H9 (cell line): ENCODE measurements at regions not wholly inside any gene's neighbourhood (a gene's known extent, or its start where the extent isn't known, plus 50 kb on each side); places are given as distances from the start of the nearest gene placed in this dataset.

Experiments
- DNase-seq: peaks from one replicate; pipeline ENCODE4 v3.0.0-alpha.2; 2017
- H2AFZ ChIP-seq: one replicate; pipeline ENCODE4 v1.6.1; 2013; ENCODE audit warnings: mild to moderate bottlenecking, low read length, control low read depth, moderate library complexity
- H2AK5ac ChIP-seq: 2 replicates; pipeline ENCODE4 v1.6.1; 2013; ENCODE audit warnings: low read length, control low read depth, mixed read lengths; ENCODE audit not compliant: insufficient read length
- H2BK120ac ChIP-seq: one replicate; pipeline ENCODE4 v1.6.1; 2013; ENCODE audit warnings: low read depth, mild to moderate bottlenecking, low read length, control low read depth, inconsistent platforms; ENCODE audit not compliant: poor library complexity, severe bottlenecking
- H2BK12ac ChIP-seq: 2 replicates; pipeline ENCODE4 v1.6.1; 2013; ENCODE audit warnings: low read length, control low read depth, mixed read lengths, low read depth; ENCODE audit not compliant: insufficient read length
- H2BK15ac ChIP-seq: 2 replicates; pipeline ENCODE4 v1.6.1; 2013; ENCODE audit warnings: low read depth, low read length, control low read depth
- H2BK20ac ChIP-seq: one replicate; pipeline ENCODE4 v1.6.1; 2013; ENCODE audit warnings: low read depth, mild to moderate bottlenecking, low read length, control low read depth, inconsistent platforms; ENCODE audit not compliant: poor library complexity, severe bottlenecking
- H2BK5ac ChIP-seq: 2 replicates; pipeline ENCODE4 v1.6.1; 2013; ENCODE audit warnings: low read length, control low read depth, mixed read lengths; ENCODE audit not compliant: insufficient read length
- H3K14ac ChIP-seq: 2 replicates; pipeline ENCODE4 v1.6.1; 2013; ENCODE audit warnings: low read length, control low read depth; ENCODE audit not compliant: insufficient read depth
- H3K18ac ChIP-seq: 2 replicates; pipeline ENCODE4 v1.6.1; 2013; ENCODE audit warnings: low read depth, mild to moderate bottlenecking, mixed read lengths, low read length, control low read depth; ENCODE audit not compliant: insufficient read length
- H3K23ac ChIP-seq: 2 replicates; pipeline ENCODE4 v1.6.1; 2013; ENCODE audit warnings: low read length, control low read depth, mixed read lengths, low read depth; ENCODE audit not compliant: insufficient read length
- H3K23me2 ChIP-seq: 2 replicates; pipeline ENCODE4 v1.6.1; 2013; ENCODE audit warnings: low read depth, mild to moderate bottlenecking, mixed read lengths, low read length, control low read depth; ENCODE audit not compliant: insufficient read length, poor library complexity, severe bottlenecking
- H3K27ac ChIP-seq: 2 replicates; pipeline ENCODE4 v1.5.1; 2013; ENCODE audit warnings: low read length, control low read depth, mixed read lengths, low read depth; ENCODE audit not compliant: insufficient read length
- H3K27me3 ChIP-seq: 2 replicates; pipeline ENCODE4 v1.6.1; 2013; ENCODE audit warnings: low read length, control low read depth, inconsistent platforms; ENCODE audit not compliant: insufficient read depth
- H3K4ac ChIP-seq: 2 replicates; pipeline ENCODE4 v1.6.1; 2013; ENCODE audit warnings: low read depth, mild to moderate bottlenecking, control low read depth, inconsistent platforms, low read length, moderate library complexity
- H3K4me1 ChIP-seq: 2 replicates; pipeline ENCODE4 v1.6.1; 2013; ENCODE audit warnings: low read length, control low read depth, inconsistent platforms; ENCODE audit not compliant: insufficient read depth
- H3K4me2 ChIP-seq: 2 replicates; pipeline ENCODE4 v1.6.1; 2013; ENCODE audit warnings: low read length, control low read depth, mixed read lengths; ENCODE audit not compliant: insufficient read length, insufficient read depth
- H3K56ac ChIP-seq: 2 replicates; pipeline ENCODE4 v1.6.1; 2013; ENCODE audit warnings: low read depth, mild to moderate bottlenecking, mixed read lengths, low read length, control low read depth; ENCODE audit not compliant: insufficient read length
- H3K79me1 ChIP-seq: 2 replicates; pipeline ENCODE4 v1.6.1; 2013; ENCODE audit warnings: low read depth, mild to moderate bottlenecking, moderate library complexity, low read length, control low read depth, inconsistent platforms; ENCODE audit not compliant: insufficient read depth, poor library complexity, severe bottlenecking
- H3K79me2 ChIP-seq: 2 replicates; pipeline ENCODE4 v1.6.1; 2013; ENCODE audit warnings: low read length, control low read depth, inconsistent platforms; ENCODE audit not compliant: insufficient read depth
- H3K9ac ChIP-seq: 2 replicates; pipeline ENCODE4 v1.6.1; 2013; ENCODE audit warnings: low read length, control low read depth, mixed read lengths; ENCODE audit not compliant: insufficient read length; ENCODE audit errors: extremely low read depth
- H3K9me3 ChIP-seq: one replicate; pipeline ENCODE4 v1.6.1; 2013; ENCODE audit warnings: low read depth, low read length, inconsistent platforms; ENCODE audit not compliant: control insufficient read depth
- H3T11ph ChIP-seq: one replicate; pipeline ENCODE4 v1.6.1; 2013; ENCODE audit warnings: mild to moderate bottlenecking, low read length, control low read depth, inconsistent platforms
- H4K20me1 ChIP-seq: one replicate; pipeline ENCODE4 v1.6.1; 2013; ENCODE audit not compliant: control insufficient read depth, insufficient read length, insufficient read depth
- H4K5ac ChIP-seq: 2 replicates; pipeline ENCODE4 v1.6.1; 2013; ENCODE audit warnings: low read depth, mild to moderate bottlenecking, mixed read lengths, low read length, control low read depth; ENCODE audit not compliant: insufficient read length
- H4K8ac ChIP-seq: replicated peaks from 2 replicates; pipeline ENCODE4 v1.6.1; 2013; ENCODE audit warnings: low read length, control low read depth, mixed read lengths, low read depth; ENCODE audit not compliant: insufficient read length
- H4K91ac ChIP-seq: 2 replicates; pipeline ENCODE4 v1.6.1; 2013; ENCODE audit warnings: low read depth, mild to moderate bottlenecking, moderate library complexity, mixed read lengths, low read length, control low read depth; ENCODE audit not compliant: insufficient read length
- H3K27ac Mint-ChIP-seq, 3 experiments: 2 replicates in 2 of 3; 3 replicates in 1 of 3; pipeline ENCODE4 v1.8.0; 2020 to 2021; ENCODE audit warnings: mixed read lengths in 3 of 3, mild to moderate bottlenecking in 1 of 3, moderate library complexity in 1 of 3
- H3K27me3 Mint-ChIP-seq: 2 replicates; pipeline ENCODE4 v1.8.0; 2021; ENCODE audit warnings: low read depth, mild to moderate bottlenecking, moderate library complexity, mixed read lengths
- H3K36me3 Mint-ChIP-seq, 3 experiments: 2 replicates in 2 of 3; 3 replicates in 1 of 3; pipeline ENCODE4 v1.8.0; 2020 to 2021; ENCODE audit warnings: low read depth in 3 of 3, mixed read lengths in 3 of 3; ENCODE audit not compliant: insufficient read depth in 1 of 3
- H3K4me1 Mint-ChIP-seq, 2 experiments: 2 replicates each; pipeline ENCODE4 v1.8.0; 2020; ENCODE audit warnings: mixed read lengths in 2 of 2
- H3K4me3 Mint-ChIP-seq, 2 experiments: 2 replicates in 1 of 2; 3 replicates in 1 of 2; pipeline ENCODE4 v1.8.0; 2020 to 2021; ENCODE audit warnings: mild to moderate bottlenecking in 2 of 2, mixed read lengths in 2 of 2, moderate library complexity in 1 of 2
- H3K9me3 Mint-ChIP-seq, 2 experiments: 2 replicates in 1 of 2; 3 replicates in 1 of 2; pipeline ENCODE4 v1.8.0; 2020; ENCODE audit warnings: mild to moderate bottlenecking in 2 of 2, mixed read lengths in 2 of 2, moderate library complexity in 1 of 2
- WGBS: extraction: QIAGEN DNeasy Blood & Tissue Kit; methylation state at CpG from one replicate; pipeline ENCODE4 v1.1.7; 2013; ENCODE audit warnings: missing lambda C conversion rate, low lambda C conversion rate, mixed read lengths; ENCODE audit not compliant: insufficient read length; ENCODE audit errors: extremely low coverage; 5-methylcytosine and 5-hydroxymethylcytosine counted together
- TF ChIP-seq, protein P1 (sequence below): fragments of 200-600 bp; sonication (generic); conservative IDR thresholded peaks from 3 replicates; pipeline ENCODE4 v1.8.0; 2021; ENCODE audit warnings: antibody characterized with exemption, mild to moderate bottlenecking

- H3K4me3 Mint-ChIP-seq, result no peak overlapping the region
- DNase-seq, result peak; percentile 27
- H4K91ac ChIP-seq, result no peak overlapping the region
- peak overlapping the region; percentile 19 for H3K18ac ChIP-seq
- peaks cover 3% of the 10 kb centered on the region for H4K20me1 ChIP-seq
- H3K4me2 ChIP-seq, result no peak overlapping the region
- no peak overlapping the region for H2BK120ac ChIP-seq
- H3K23ac ChIP-seq, result no peak overlapping the region
- no peak overlapping the region for H2AK5ac ChIP-seq
- H3K27ac Mint-ChIP-seq, result no peak overlapping the region; a peak in 3 of 7 replicates
- no peaks in the 10 kb centered on the region for H3K23me2 ChIP-seq
- WGBS, result no CpG with 5 or more reads among the region's 14 CpGs
- no peaks in the 10 kb centered on the region for H3K79me1 ChIP-seq
- H3K27me3 Mint-ChIP-seq, result peaks cover 2% of the 10 kb centered on the region; the same call in 1 of the 2 replicates
- no peak overlapping the region for H3K4ac ChIP-seq
- H2BK20ac ChIP-seq, result no peak overlapping the region
- no peak overlapping the region for H2BK12ac ChIP-seq
- H2BK15ac ChIP-seq, result no peak overlapping the region
- 0 out of 2 replicates have a peak overlapping the region, but pooled peaks have one; percentile 15 for H3K14ac ChIP-seq
- H3T11ph ChIP-seq, result no peak overlapping the region
- H3K27ac ChIP-seq, result no peak overlapping the region
- H3K4me1 ChIP-seq, result no peaks in the 10 kb centered on the region
- H3K79me2 ChIP-seq, result no peaks in the 10 kb centered on the region
- H2BK5ac ChIP-seq, result no peak overlapping the region
- H3K56ac ChIP-seq, result no peak overlapping the region
- peaks cover 23 to 47% of the 10 kb centered on the region in 2 experiments for H3K4me1 Mint-ChIP-seq
- H2AFZ ChIP-seq, result no peak overlapping the region
- H3K36me3 Mint-ChIP-seq, result peaks cover 8 to 18% (median 10%) of the 10 kb centered on the region in 3 experiments
- no peaks in the 10 kb centered on the region for H3K9me3 ChIP-seq
- no peak overlapping the region for H3K9ac ChIP-seq
- no peak overlapping the region for H4K8ac ChIP-seq
- H4K5ac ChIP-seq, result no peak overlapping the region
- TF ChIP-seq, protein P1, sequence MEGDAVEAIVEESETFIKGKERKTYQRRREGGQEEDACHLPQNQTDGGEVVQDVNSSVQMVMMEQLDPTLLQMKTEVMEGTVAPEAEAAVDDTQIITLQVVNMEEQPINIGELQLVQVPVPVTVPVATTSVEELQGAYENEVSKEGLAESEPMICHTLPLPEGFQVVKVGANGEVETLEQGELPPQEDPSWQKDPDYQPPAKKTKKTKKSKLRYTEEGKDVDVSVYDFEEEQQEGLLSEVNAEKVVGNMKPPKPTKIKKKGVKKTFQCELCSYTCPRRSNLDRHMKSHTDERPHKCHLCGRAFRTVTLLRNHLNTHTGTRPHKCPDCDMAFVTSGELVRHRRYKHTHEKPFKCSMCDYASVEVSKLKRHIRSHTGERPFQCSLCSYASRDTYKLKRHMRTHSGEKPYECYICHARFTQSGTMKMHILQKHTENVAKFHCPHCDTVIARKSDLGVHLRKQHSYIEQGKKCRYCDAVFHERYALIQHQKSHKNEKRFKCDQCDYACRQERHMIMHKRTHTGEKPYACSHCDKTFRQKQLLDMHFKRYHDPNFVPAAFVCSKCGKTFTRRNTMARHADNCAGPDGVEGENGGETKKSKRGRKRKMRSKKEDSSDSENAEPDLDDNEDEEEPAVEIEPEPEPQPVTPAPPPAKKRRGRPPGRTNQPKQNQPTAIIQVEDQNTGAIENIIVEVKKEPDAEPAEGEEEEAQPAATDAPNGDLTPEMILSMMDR, result no peak
- peaks cover 9 to 14% of the 10 kb centered on the region in 2 experiments; a peak in 4 of 5 replicates for H3K9me3 Mint-ChIP-seq
- H3K27me3 ChIP-seq, result no peaks in the 10 kb centered on the region
Observed at GRCh38 chr2:236341721-236342120, 77.5 kb upstream of the ASB18 start.
